AG04449 (cell line): ENCODE measurements at regions not wholly inside any gene's neighbourhood (a gene's known extent, or its start where the extent isn't known, plus 50 kb on each side); places are given as distances from the start of the nearest gene placed in this dataset.

Experiments used
- CTCF ChIA-PET: fragments of 350-600 bp; formaldehyde crosslinking; extraction: SDS; loops from one replicate; lab custom pipeline; 2021; ENCODE audit warnings: antibody characterized with exemption; lab: Yijun Ruan, JAX
- POLR2A ChIA-PET: fragments of 400-600, 350-600 bp; formaldehyde crosslinking; extraction: SDS; loops from one replicate; lab custom pipeline; 2020; ENCODE audit warnings: antibody characterized with exemption, inconsistent platforms; lab: Yijun Ruan, JAX
- DNase-seq: peaks from one replicate; pipeline ENCODE4 v3.0.0-alpha.2; 2010; ENCODE audit warnings: low read depth, low spot score
- H3K4me3 ChIP-seq: 2 replicates; pipeline ENCODE4 v1.5.1; 2011; ENCODE audit warnings: low read depth, mild to moderate bottlenecking, control low read depth, low read length
- CTCF ChIP-seq: IDR thresholded peaks from one replicate; pipeline ENCODE4 v1.5.1; 2011; ENCODE audit warnings: mild to moderate bottlenecking, moderate library complexity, low read length, control low read depth, inconsistent platforms; ENCODE audit not compliant: insufficient read depth; ENCODE audit errors: missing control alignments

DNA sequence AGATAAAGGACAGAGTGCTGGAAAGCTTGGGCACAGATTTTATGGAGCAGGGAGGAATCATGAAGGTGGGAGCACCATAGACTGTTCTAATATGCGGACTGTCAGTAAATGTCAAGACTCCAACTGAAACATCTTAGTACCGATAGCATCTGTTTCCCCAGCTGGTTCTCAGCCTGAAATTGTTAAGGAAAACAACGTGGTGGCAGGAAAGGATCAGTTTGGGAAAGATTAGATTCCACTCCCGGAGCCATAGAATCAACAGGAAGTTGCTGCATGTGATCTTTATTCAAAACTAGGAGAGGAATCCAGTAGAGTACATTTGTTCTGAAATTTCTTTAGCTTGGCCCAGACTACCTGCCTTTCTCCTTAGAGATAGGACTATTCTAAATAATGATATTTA, 559.1 kb downstream of the CSNK1G3 start:
- no peak for TF ChIP-seq CTCF
- H3K4me3 ChIP-seq: no peak overlapping the region
- CTCF ChIA-PET: no interaction called here
- POLR2A ChIA-PET: no interaction called here
- no peak for DNase-seq

GRCh38 chr5:124065508-124065907, 553.5 kb downstream of the CSNK1G3 start:
- CTCF ChIA-PET: no interaction called here
- TF ChIP-seq CTCF: no peak
- DNase-seq: no peak
- POLR2A ChIA-PET: no interaction called here
- no peak overlapping the region for H3K4me3 ChIP-seq

DNA sequence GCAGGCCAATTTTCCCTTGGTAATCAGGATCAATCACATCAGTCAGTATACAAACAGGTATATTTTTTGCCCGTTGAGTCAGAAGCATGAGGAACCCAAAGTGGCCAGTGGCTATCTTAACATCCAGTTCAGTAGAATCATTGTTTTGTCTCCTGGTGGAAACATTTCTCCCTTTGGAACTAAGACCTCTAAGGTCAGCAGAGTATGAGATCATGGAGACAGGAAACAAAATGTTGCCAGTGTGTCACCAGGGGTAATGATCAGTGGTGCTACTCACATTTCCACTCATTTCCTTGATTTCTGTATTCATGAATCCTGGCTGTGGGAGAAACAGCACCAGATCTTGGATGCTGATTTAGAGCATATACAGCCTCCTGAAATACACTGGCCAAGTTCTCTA, 553.0 kb downstream of the CSNK1G3 start:
- CTCF ChIA-PET: no interaction called here
- POLR2A ChIA-PET: no interaction called here
- no peak for TF ChIP-seq CTCF
- DNase-seq: no peak
- H3K4me3 ChIP-seq: no peak overlapping the region

- H3K4me3 ChIP-seq: no peak overlapping the region
- ChIA-PET POLR2A (no interaction called here), CTCF (no interaction called here)
- TF ChIP-seq CTCF: no peak
- no peak for DNase-seq
Measured at GRCh38 chr5:124061663-124062062, 549.7 kb downstream of the CSNK1G3 start.

- no peak for DNase-seq
- CTCF ChIA-PET: no interaction called here
- H3K4me3 ChIP-seq: no peak overlapping the region
- POLR2A ChIA-PET: no interaction called here
- no peak for TF ChIP-seq CTCF
Measured at GRCh38 chr5:124061068-124061430, 549.1 kb downstream of the CSNK1G3 start.

GRCh38 chr5:124060413-124061067, 548.6 kb downstream of the CSNK1G3 start:
- ChIA-PET POLR2A (no interaction called here), CTCF (no interaction called here)
- no peak overlapping the region for H3K4me3 ChIP-seq
- no peak for TF ChIP-seq CTCF
- no peak for DNase-seq
